NB4 (cell line): ENCODE measurements at regions not wholly inside any gene's neighbourhood (a gene's known extent, or its start where the extent isn't known, plus 50 kb on each side); places are given as distances from the start of the nearest gene placed in this dataset.

ENCODE experiments used
- POLR2A ChIP-seq: IDR thresholded peaks from 2 replicates; pipeline ENCODE4 v1.6.1; 2011; ENCODE audit warnings: mild to moderate bottlenecking; ENCODE audit not compliant: insufficient read length; ENCODE audit errors: extremely low read depth
- TF ChIP-seq, protein P1 (sequence below): IDR thresholded peaks from one replicate; pipeline ENCODE4 v1.5.1; 2012; ENCODE audit warnings: low read depth, low read length
- TF ChIP-seq, protein P2 (sequence below): IDR thresholded peaks from 2 replicates; pipeline ENCODE4 v1.6.1; 2011; ENCODE audit warnings: low read depth, low read length

DNA sequence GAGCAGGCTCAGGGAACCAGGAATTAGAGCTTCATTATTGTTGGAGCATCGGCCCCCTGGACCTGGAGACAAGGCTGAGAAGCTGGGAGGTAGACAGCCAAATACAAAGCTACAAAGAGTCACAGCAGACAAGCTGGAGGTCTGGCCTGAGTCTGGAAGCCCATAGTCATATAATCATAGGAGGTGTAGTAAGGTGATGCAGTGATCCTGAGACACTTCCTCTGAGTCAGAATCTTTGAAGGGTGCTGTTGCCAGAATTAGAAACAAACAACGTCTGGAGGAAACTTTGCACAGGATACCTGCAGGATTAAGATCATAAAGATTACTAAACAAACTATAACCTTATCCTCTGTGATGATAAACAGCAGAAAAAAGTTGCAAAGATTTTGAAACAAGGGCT lies 213.8 kb downstream of the DSC3 start:
- TF ChIP-seq, protein P1, sequence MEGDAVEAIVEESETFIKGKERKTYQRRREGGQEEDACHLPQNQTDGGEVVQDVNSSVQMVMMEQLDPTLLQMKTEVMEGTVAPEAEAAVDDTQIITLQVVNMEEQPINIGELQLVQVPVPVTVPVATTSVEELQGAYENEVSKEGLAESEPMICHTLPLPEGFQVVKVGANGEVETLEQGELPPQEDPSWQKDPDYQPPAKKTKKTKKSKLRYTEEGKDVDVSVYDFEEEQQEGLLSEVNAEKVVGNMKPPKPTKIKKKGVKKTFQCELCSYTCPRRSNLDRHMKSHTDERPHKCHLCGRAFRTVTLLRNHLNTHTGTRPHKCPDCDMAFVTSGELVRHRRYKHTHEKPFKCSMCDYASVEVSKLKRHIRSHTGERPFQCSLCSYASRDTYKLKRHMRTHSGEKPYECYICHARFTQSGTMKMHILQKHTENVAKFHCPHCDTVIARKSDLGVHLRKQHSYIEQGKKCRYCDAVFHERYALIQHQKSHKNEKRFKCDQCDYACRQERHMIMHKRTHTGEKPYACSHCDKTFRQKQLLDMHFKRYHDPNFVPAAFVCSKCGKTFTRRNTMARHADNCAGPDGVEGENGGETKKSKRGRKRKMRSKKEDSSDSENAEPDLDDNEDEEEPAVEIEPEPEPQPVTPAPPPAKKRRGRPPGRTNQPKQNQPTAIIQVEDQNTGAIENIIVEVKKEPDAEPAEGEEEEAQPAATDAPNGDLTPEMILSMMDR = no peak
- TF ChIP-seq, protein P2, sequence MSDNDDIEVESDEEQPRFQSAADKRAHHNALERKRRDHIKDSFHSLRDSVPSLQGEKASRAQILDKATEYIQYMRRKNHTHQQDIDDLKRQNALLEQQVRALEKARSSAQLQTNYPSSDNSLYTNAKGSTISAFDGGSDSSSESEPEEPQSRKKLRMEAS = no peak
- TF ChIP-seq POLR2A = no peak
